ENCODE measurements at regions not wholly inside any gene's neighbourhood (a gene's known extent, or its start where the extent isn't known, plus 50 kb on each side); places are given as distances from the start of the nearest gene placed in this dataset.

- TF ChIP-seq ZNF121 (tag by site-specific recombination; IDR thresholded peaks at IDR 0.05), result no peak
- no peak for TF ChIP-seq ZNF701 (tag by site-specific recombination; IDR thresholded peaks at IDR 0.05)
- no peak for TF ChIP-seq PATZ1 (tag by site-specific recombination; IDR thresholded peaks at IDR 0.05)
- TF ChIP-seq MEIS1 (CRISPR knock-in tag; IDR thresholded peaks at IDR 0.05; ENCODE audit: borderline replicate concordance), result no peak
Measured at GRCh38 chr5:67732471-67732870, 483.1 kb upstream of the PIK3R1 start.

Measured in HEK293 (cell line).